ENCODE measurements at regions not wholly inside any gene's neighbourhood (a gene's known extent, or its start where the extent isn't known, plus 50 kb on each side); places are given as distances from the start of the nearest gene placed in this dataset.

DNA sequence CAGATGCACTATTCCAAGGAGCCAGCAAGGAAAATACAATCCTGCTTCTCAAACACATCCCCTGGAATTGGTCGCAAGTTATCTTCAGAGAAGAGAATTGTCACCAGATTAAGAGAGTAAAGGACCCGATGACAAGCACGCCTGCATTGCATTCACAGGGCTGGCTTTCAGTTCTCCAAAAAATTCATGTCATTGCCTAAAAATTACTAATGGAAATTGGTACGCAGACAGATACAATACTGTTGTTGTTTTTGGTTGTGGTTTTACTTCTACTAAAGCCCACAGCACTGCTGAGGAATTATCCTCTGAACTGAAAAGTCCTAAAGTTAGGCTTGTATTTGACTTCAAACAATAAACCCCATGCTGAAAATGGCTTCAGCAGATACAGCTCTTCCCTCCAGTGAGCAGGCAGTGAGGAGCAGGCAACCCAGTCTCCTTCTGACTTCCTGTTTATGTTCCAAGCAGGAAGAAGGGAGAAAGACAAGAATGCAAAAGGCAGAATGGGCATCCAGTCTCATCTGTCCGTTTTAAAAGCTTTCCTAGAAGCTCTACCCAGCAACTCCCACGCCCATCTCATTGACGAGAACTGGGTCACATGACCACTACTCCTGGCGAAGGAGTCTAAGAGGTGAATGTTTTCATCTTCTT is 80.6 kb upstream of the ZNF366 start:
- CTCF ChIA-PET (ENCODE audit: partially characterized antibody) = interaction anchor here (1.3 kb wide), 1 partner anchor 10 kb away, joined by 3 read pairs; no protein-coding TSS in a partner anchor
- no peak overlapping the region for H2AK5ac ChIP-seq (ENCODE audit: low read depth, low read length)
- TF ChIP-seq YY1 (IDR thresholded peaks at IDR 0.05; ENCODE audit: low read depth, low read length) = no peak
- TF ChIP-seq, protein P1, sequence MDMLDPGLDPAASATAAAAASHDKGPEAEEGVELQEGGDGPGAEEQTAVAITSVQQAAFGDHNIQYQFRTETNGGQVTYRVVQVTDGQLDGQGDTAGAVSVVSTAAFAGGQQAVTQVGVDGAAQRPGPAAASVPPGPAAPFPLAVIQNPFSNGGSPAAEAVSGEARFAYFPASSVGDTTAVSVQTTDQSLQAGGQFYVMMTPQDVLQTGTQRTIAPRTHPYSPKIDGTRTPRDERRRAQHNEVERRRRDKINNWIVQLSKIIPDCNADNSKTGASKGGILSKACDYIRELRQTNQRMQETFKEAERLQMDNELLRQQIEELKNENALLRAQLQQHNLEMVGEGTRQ (IDR thresholded peaks at IDR 0.05; ENCODE audit: low read length) = peak; percentile 60; the same call in 1 of the 2 replicates
- TF ChIP-seq, protein P2, sequence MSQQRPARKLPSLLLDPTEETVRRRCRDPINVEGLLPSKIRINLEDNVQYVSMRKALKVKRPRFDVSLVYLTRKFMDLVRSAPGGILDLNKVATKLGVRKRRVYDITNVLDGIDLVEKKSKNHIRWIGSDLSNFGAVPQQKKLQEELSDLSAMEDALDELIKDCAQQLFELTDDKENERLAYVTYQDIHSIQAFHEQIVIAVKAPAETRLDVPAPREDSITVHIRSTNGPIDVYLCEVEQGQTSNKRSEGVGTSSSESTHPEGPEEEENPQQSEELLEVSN (IDR thresholded peaks at IDR 0.05) = peak; percentile 75
- no peak for TF ChIP-seq SIN3A (conservative IDR thresholded peaks at IDR 0.05 in 1 of 2, IDR thresholded peaks at IDR 0.05 in 1 of 2; ENCODE audit: low read depth in 1 of 2, low read length in 2 of 2)
- TF ChIP-seq SUZ12 (IDR thresholded peaks at IDR 0.05; ENCODE audit: low read length) = no peak

More for the DNA sequence above, 80.6 kb upstream of the ZNF366 start:
- H3K79me1 ChIP-seq (ENCODE audit: low read depth, low read length) = no peaks in the 10 kb centered on the region
- H3K4me3 ChIP-seq (ENCODE audit: extremely low read depth in 1 of 4, insufficient read depth in 2 of 4, low read depth in 3 of 4, low read length in 4 of 4) = no peak overlapping the region
- H3K79me2 ChIP-seq (ENCODE audit: control insufficient read depth in 1 of 2, insufficient read depth in 2 of 2, low read length in 2 of 2) = no peaks in the 10 kb centered on the region
- no peak overlapping the region for H3K56ac ChIP-seq (replicated peaks; ENCODE audit: insufficient read length, low read depth, low read length)
- no peaks in the 10 kb centered on the region for H4K20me1 ChIP-seq (replicated peaks in 1 of 2; ENCODE audit: control insufficient read depth in 1 of 2, insufficient read depth in 2 of 2, low read length in 2 of 2)
- no peak overlapping the region for H3K14ac ChIP-seq (ENCODE audit: insufficient read length)
- POLR2A ChIA-PET (ENCODE audit: partially characterized antibody) = no interaction called here
- no peak overlapping the region for H3K23ac ChIP-seq (ENCODE audit: insufficient read length)
- H3K27ac ChIP-seq (ENCODE audit: low read depth, low read length) = no peak overlapping the region
- H3K4ac ChIP-seq (replicated peaks; ENCODE audit: insufficient read length, low read depth, low read length) = no peak overlapping the region
- H3K4me1 ChIP-seq (replicated peaks in 1 of 4; ENCODE audit: control insufficient read depth in 3 of 4, insufficient read depth in 4 of 4, low read length in 3 of 4) = no peaks in the 10 kb centered on the region; a peak in 1 of 7 replicates
- FAIRE-seq = peak; percentile 28
- no peak overlapping the region; a peak in 2 of 7 replicates for H3K9ac ChIP-seq (replicated peaks in 1 of 4; ENCODE audit: extremely low read depth in 1 of 4, low read depth in 3 of 4, low read length in 3 of 4)
- H2BK120ac ChIP-seq (replicated peaks; ENCODE audit: low read depth, low read length) = no peak overlapping the region
- whole genome bisulfite sequencing, 2 experiments (ENCODE audit: extremely low coverage in 1 of 2, insufficient coverage in 1 of 2, insufficient read length in 1 of 2, insufficient replicate concordance in 2 of 2, low coverage in 1 of 2, low lambda C conversion rate in 2 of 2, missing lambda C conversion rate in 1 of 2) = 87% methylated on average over 8 of the region's 8 CpGs; no CpG with 5 or more reads in 1 of the 2 experiments
- H3K18ac ChIP-seq (ENCODE audit: extremely low read depth, low read length) = no peak overlapping the region
- H3K4me2 ChIP-seq (ENCODE audit: insufficient read depth in 1 of 2, low read depth in 2 of 2, low read length in 2 of 2) = no peak overlapping the region; a peak in 1 of 4 replicates
- H2BK5ac ChIP-seq (ENCODE audit: low read depth, low read length) = no peak overlapping the region
- H2BK15ac ChIP-seq (ENCODE audit: low read length) = no peak overlapping the region
- H3K9me3 ChIP-seq (ENCODE audit: insufficient read depth in 2 of 2, low read depth in 1 of 2, low read length in 1 of 2) = no peaks in the 10 kb centered on the region
- no peak for DNase-seq (ENCODE audit: low read depth in 1 of 2, low spot score in 2 of 2)
- H4K91ac ChIP-seq (replicated peaks; ENCODE audit: insufficient read length, low read length) = no peak overlapping the region
- H3K23me2 ChIP-seq (ENCODE audit: low read depth, low read length) = no peaks in the 10 kb centered on the region
- no peaks in the 10 kb centered on the region for H3K36me3 ChIP-seq (ENCODE audit: control insufficient read depth in 2 of 4, insufficient read depth in 4 of 4, low read length in 3 of 4)
- no peak overlapping the region for H2BK12ac ChIP-seq (ENCODE audit: low read depth, low read length)
- H2AFZ ChIP-seq (ENCODE audit: low read length) = peak overlapping the region; percentile 95
- H4K5ac ChIP-seq (ENCODE audit: insufficient read length, low read depth, low read length) = no peak overlapping the region
- no peak overlapping the region for H2BK20ac ChIP-seq (ENCODE audit: low read length)
- no peak overlapping the region for H4K8ac ChIP-seq (ENCODE audit: extremely low read depth, insufficient read depth, low read length)
- no peaks in the 10 kb centered on the region for H3K27me3 ChIP-seq (replicated peaks in 1 of 4; ENCODE audit: control insufficient read depth in 3 of 4, extremely low read depth in 1 of 4, insufficient read depth in 3 of 4, low read length in 3 of 4)

All from H1 (cell line).